ENCODE measurements at regions not wholly inside any gene's neighbourhood (a gene's known extent, or its start where the extent isn't known, plus 50 kb on each side); places are given as distances from the start of the nearest gene placed in this dataset.
"Not testable (repeated sequence)": the region's sequence is repeated elsewhere in the genome, so short reads cannot be mapped to it uniquely, and the experiment has no call there.

DNA sequence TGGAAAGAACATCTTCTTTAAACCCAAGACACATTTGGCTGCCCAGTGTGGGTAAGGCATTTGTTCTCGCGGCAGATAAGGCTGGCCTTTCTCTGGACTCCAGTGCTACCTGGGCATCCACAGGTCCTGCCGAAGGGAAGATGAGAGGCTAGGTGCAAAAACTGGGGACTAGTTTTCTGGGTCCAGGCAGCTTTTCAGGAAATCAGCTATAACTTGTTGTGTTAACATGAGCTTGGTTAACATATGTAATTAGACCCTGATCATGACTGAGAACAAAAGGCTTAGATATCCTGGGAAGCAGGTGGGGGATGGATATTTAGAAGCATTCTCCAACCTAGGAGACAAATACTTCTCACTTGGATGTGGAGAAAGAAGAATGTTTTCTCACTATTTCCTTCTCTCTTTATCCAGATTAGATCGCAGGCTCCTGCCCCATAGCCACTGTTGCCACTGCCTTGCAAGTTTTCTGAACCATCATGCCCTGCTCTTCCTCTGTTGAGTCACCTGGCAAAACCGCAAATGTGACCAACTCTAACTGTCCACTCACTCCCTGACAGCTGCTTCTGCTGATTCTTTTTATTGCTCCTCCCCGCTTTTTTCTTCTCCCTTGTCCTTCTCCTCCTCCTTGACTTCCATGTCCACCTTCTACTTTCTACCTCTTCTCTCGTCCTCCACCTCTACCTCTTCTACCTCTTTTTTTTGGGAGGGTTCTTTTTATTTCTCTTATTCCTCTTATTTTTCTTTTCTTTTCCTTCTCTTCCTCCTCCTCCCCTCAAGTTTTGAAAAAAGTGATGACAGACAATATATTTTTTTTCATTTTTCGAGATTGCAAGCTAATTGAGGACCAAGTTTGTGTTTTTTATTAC is 258.1 kb downstream of the UTRN start:
- DNase-seq, result peak; percentile 6

DNA sequence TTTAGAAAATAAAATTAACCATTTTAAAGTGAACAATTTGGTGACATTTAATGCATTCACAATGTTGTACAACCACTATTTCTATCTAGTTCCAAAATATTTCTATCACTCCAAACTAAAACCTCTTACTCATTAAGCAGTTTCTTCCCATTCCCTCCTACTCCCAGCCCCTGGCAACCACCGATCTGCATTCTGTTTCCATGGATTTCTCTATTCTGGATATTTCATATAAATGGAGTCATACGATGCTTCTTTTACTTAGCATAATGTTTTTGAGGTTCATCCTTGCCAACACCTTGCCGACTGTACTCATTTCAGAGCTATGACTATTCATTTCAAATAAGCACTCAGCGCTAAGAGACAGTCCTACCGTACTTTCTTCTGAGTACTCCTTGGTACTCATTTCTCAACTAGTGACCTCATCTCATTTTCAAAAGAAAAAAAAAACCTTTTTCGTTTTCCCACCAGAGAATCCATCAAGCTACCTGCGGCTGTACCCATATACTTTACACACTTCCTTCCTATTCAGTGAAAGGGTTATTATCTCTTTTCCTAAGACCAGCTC is 259.2 kb downstream of the UTRN start:
- DNase-seq, result no peak

DNA sequence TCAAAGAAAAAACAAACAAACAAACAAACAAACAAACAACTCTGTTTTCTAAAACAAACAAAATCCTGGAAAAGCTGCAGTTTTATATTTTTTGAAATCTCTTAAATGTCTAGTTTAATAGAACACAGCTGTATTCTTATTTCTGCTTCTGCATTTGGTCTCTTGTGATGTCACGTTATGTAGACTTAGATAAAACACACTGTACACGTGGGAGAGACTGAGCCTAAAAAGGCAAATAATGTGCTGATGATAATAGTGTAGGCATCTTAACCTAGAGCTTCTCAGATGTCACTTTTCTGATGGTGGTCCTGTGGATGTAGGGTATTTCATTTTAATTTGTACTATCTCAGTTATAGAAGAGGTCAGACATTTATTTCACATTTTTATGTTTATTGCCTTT is 261.7 kb downstream of the UTRN start:
- no peak for DNase-seq

DNA sequence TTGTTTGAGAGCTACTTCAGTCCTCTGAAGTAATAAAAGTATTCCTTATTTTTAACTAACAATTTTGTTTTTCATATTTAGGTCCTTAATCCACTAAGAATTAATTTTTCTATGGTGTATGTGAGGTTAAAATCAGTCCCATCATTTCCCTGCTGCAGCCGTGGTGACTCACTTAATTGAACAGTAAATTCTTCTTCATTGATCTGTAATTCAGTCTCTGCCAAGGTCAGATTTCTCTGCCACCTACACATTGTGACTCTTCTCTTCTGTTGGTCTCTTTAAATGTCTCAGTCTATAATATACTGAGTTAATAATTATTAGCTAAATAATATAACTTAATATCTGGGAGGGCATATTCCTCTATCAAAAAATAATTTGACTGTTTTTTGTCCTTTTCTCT is 262.3 kb downstream of the UTRN start:
- DNase-seq, result no peak

DNA sequence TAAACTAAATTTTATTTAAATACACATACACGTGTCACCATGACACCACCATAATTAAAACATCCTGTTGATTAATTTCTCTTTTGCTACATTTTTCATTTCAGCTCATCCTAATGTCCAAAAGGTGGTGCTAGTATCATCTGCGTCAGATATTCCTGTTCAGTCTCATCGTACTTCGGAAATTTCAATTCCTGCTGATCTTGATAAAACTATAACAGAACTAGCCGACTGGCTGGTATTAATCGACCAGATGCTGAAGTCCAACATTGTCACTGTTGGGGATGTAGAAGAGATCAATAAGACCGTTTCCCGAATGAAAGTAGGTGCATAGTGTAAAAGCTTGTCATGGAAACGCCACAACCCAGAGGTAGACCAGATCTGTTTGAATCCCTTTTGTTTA is 263.4 kb downstream of the UTRN start:
- DNase-seq, result no peak

DNA sequence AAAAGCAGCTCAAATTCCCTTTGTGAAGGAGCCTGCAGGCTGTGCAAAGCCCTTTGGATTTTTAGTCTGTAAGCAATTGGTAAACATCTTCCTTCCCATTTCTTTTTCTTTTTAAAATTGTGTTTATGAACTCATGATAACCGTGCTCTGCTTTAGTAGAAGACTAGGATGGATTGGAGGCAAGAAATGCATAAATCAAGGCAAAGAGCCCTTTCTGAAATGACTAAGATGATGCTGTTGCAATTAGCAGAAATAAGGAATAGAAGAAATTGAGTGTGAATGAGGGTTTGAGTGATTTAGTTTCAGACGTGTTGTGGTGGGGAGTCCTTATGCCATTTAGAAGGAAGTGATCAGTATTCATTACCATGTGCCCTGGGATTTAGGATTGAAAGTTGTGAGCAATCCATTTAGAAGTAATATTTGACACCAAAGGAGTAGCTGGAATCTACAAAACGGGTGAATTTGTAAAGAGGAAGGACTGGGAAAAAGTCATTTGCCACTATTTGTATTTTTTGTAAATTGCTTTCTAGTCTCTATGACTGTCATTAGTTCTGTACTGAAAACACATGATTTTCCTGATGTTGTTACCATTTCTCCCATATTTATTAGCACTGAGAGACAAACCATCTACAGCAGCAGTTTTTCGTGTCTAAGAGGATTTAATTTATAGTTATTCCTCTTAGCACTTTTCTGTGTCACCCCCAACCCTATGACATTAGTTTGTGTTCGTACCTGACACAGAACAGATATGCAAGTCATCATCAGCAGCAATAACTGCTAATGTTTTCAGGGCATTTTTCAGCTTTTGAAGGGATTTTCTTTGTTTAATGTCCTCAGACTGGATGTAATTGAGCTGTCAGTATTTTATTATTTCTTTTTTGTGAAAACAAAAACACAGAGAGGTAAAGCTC is 265.0 kb downstream of the UTRN start:
- no peak for DNase-seq

DNA sequence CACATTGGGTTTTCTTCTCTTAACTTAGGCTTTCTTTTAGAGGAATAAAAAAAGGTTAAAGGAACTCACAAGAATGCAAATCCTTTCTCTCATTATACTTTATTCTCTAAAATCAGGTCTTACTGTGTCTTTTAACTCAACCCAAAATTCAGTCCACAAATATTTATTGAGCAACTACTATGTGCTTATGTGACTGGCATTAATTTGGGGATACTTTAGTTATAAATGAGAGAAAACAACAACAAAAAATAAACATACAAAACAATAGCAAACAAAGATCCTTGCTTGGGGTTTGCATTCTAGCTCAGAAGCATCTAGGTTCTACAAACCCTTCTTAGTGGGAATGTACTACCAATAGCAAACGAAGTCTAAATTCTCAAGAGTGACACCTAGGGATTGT is 266.2 kb downstream of the UTRN start:
- DNase-seq, result no peak

DNA sequence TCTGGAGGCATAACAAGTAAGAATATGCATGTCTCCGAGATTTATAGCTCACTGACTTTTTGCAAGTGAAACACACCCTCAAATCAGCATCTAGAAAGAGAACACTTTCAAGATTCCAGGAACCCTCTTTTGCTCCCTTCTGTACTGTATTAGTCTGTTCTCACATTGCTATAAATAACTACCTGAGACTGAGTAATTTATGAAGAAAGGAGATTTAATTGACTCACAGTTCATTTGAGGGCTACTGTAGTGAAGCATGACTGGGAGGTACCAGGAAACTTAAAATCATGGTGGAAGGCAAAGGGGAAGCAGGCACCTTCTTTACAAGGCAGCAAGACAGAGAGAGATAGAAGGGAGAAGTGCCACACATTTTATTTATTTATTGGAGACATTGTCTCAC is 269.9 kb downstream of the UTRN start:
- no peak for DNase-seq

DNA sequence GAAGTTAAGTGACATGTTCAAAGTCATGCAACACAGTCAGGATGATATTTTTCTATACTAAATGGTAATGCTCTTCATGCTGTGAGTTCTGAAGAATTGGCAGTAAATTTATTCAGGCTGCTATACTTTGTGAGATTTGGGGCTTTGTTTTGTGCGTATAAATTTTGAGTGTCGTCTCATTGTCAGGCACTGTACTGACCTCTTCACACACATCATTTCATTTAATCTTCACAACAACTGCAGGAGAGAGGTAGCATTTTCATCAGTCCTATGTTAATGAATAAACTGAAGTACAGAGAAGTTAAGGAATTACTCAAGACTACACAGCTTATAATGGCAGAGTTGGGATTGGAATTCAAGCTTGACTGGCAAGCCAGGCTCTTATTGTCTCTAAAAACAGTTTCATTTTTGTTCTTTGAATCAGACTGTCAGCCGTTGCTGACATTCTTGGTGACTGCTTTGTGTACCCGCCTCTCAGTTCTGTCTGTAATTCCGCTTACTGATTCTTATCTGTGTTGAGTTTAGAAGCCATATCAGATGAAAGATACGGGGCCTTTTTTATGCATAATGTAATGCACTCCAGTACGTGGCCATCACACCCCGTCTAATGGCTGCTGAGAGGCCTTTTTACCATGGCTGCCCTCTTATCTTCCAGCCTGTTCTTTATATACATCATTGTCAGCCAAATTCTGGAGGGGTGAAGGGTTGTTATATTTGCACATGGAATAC is 274.9 kb downstream of the UTRN start:
- DNase-seq, result peak; percentile 27

DNA sequence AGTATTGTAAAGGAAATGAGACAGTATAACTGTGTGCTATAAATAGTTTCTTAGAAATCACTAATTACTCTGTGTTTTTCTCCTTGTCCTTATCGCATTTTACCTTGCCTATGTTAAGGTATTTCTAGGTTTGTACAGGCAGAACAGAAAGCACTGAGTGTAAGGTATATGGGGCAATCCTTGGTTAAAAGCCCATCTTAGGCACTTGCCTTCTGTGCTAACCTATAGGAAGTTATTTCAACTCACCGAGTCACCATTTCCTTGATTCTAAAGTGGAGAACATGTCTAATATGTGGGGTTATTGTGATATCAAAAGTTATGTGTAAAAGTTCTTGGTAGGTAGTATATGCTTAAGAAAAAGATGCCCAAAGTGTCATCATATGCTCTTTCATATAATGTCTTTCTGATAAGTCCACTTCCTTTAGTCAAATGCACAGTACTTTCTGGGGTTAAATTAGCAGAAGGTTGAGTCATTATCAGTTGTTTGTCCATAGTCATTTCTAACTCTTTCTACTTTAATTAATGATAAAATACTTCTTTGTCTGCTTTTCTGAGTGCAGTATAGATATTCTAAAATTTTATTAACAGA is 276.4 kb downstream of the UTRN start:
- no peak for DNase-seq

DNA sequence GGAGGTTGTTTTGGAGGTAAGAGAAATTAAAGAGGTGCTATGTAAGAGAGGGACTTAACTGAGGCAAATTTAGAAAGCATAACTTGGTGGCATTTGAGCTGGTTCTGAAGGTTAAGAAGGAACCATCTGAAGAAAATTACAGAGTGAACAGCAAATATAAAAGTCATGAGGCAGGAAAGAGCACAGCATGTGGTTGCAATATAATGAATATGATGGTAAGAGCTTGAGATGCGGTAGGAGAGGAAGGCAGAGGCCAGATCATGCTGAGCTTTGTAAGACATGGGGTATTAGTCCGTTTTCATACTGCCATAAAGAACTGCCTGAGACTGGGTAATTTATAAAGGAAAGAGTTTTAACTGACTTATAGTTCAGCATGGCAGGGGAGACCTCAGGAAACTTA is 279.1 kb downstream of the UTRN start:
- no peak for DNase-seq

DNA sequence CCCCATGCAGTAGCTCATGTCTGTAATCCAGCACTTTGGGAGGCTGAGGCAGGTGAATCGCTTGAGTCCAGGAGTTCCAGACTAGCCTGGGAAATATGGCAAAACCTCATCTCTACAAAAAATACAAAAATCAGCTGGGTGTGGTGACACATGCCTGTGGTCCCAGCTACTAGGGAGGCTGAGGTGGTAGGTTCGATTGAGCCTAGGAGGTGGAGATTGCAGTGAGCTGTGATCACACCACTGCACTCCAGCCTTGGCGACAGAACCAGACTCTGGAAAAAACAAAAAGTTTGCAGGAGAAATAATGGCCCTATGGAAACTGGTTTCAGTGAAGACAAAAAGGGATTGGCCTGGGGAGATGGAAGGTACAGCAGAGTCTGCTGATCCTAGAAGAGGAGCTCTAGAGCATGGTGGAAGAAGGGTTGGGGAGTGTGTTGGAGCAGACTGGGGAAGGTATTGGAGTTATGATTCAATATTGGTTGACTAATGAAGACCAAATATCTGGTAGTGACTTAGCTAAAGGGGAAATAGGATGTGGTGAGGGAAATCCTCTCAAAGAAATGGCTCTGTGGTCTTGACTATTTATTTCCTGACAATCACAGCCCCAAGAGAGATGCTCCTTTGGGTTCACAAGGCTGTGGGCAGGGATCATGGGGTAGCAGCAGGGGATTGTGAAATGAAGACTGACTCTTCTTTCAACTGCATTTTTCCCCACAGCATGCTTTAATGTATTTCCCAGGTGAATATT is 281.9 kb downstream of the UTRN start:
- peak; percentile 35 for DNase-seq

DNA sequence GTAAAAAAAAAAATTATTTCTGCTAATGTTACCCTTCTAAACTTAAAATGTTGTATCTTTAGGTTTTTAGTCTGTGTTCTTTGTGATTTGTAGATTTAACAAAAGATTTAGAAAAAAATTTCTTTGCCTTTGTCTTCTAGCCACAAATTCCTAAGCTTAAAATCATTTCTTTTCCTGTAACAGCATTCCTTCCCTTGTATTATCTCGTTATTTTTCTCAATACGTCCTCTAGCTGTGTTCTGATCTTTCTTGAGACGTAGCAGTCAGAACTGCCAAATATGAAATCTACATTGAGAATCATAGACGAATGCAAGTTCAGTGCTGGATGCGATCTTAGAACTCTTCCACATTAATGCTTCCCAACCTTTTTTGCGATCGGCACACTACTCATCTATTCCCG is 283.1 kb downstream of the UTRN start:
- no peak for DNase-seq

DNA sequence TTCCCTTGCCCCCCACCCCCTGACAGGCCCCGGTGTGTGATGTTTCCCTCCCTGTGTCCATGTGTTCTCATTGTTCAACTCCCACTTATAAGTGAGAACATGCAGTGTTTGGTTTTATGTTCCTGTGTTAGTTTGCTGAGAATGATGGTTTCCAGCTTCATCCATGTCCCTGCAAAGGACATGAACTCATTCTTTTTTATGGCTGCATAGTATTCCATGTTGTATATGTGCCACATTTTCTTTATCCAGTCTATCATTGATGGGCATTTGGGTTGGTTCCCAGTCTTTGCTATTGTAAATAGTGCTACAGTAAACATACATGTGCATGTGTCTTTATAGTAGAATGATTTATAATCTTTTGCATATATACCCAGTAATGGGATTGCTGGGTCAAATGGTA is 287.4 kb downstream of the UTRN start:
- DNase-seq, result not testable (repeated sequence)

DNA sequence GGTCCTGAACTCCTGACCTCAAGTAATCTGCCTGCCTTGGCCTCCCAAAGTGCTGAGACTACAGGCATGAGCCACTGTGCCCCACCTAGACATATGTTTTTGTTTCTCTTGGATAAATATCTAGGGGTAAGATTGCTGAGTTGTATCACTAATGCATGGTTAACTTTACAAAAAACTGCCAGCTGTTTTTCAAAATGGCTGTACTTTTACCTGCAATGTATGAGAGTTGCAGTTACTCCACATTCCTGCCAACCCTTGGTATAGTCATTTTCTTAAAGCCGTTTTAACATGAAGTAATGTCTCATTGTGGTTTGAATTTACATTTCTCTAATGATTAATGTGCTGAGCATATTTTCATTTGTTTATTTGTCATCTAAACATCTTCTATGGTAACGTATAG is 289.7 kb downstream of the UTRN start:
- DNase-seq, result no peak

DNA sequence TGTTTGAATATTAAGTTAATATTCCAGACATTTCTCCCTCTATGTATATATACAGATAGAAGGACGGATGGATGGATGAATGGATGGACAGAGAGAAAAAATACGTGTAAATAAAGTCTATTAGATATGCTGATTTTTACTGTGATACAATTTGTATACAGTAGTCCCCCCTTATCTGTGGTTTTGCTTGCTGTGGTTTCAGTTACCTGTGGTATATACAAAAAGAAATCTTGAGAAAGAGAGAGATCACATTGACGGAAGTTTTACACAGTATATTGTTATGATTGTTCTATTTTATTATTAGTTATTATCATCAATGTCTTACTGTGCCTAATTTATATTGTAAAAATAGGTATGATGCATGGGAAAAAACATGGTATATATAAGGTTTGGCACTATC is 290.2 kb downstream of the UTRN start:
- no peak for DNase-seq

DNA sequence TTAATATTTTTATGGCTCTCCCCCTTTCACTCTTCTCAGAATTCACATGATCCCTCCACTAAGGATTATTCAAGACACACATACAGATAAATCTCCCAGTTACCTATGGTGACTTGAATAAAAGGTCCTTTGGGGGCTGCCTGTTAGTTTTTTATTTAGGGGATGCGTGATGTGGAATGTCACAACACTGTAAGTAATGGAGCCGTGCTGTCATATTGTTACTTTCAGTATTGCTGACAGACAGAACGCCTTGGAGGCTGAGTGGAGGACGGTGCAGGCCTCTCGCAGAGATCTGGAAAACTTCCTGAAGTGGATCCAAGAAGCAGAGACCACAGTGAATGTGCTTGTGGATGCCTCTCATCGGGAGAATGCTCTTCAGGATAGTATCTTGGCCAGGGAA is 291.7 kb downstream of the UTRN start:
- no peak for DNase-seq

DNA sequence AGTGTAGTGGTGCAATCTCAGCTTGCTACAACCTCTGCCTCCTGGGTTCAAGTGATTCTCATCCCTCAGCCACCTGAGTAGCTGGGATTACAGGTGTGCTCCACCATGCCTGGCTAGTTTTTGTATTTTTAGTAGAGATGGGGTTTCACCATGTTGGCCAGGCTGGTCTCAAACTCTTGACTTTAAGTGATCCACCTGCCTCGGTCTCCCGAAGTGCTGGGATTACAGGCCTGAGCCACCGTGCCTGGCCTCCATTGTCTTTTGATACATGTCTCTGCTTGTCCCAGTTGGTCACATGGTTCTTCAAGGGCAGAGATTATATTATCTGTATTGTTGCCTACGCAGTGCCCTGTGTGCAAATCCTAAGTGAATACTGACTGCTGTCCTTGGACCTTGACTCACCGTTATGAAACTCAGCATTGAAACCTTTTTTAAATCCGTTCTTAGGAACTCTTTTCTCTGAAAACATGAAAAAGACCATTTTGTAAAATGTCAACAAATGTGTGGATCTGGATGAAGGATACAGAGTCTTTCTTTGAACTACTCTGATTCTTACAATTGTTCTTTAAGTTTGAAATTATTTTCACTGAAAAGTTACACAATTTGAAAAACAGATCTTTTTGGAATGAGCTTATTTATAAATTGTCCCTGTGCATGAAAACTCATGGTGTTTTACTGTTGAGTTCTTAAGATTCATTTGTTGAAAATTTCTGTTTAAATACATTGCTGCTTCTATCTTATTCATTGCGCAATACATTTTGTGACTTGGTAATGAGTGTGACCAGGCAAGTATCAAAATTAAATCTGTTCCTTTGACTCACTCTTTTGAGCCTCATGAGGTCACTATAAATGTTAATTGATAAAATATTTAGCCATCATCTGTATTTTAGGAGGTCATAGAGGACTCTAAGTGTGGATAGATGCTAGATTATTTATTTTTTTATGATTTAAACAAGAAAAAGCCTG is 293.5 kb downstream of the UTRN start:
- no peak for DNase-seq

DNA sequence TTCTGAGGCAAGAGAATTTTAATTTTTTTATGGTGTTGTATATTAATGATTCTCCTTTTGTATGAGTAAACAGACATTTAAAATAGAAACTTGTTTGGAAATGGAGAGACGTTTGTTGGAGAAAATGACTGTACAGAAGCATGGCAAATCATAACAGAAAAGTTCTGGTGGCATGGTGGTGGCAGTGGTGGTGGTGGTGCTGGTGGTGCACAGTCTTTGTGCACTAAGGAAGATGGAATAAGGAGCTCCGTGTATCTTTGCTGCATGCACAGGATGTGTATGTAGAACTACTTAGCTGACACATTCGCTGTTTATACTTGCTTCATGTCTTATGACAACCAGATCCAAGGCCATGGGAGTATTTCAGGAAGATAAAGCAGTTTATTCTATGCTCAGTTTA is 294.9 kb downstream of the UTRN start:
- no peak for DNase-seq

DNA sequence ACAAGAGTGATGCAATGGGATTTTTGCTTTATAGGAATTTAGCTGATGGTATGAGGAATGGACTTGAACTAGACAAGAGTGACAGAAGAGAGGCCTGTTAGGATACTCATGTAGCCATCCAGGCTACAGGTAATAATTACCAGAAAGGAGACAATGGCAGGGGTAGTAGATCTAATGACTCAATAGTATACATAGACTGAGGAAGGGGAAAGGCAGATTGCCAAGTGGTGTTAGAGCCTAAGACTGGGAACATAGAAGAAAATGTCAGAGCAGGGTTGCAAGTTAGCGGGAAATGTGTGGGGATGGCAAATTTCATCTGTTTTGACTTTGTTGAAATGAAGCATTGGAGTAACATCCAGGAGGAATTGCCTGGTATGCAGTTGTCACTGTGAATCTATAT is 295.6 kb downstream of the UTRN start:
- no peak for DNase-seq

Data from fibroblast of skin of scalp (primary cell).